ENCODE measurements at regions not wholly inside any gene's neighbourhood (a gene's known extent, or its start where the extent isn't known, plus 50 kb on each side); places are given as distances from the start of the nearest gene placed in this dataset.

DNA sequence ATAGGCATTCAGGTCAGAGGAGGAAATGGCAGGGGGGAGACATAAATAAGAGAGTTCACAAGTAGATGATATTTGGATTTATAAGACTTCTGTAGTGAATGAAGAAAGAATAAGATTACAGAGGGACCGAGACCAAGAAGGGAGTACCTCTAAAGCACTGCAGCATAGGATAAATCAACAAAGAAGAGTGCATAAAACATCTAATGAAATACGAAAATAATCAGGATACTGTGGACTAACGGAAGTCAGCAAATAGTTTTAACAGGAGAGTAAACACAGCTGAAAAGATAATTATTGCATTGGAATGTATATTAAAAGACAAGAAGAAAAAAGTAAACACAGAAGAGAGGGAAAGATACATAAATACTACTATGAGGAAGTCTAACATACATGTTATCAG lies 921.9 kb upstream of the PRMT6 start:
- H3K4me3 Mint-ChIP-seq, result no peak overlapping the region
- H2BK15ac ChIP-seq (ENCODE audit: low read depth, low read length), result no peak overlapping the region
- no peaks in the 10 kb centered on the region for H4K20me1 ChIP-seq (ENCODE audit: control insufficient read depth, insufficient read depth, insufficient read length)
- no peak overlapping the region for H3K4ac ChIP-seq (ENCODE audit: low read depth, low read length)
- H4K5ac ChIP-seq (ENCODE audit: insufficient read length, low read depth, low read length), result no peak overlapping the region
- no peaks in the 10 kb centered on the region for H3K36me3 Mint-ChIP-seq (ENCODE audit: insufficient read depth in 1 of 3, low read depth in 3 of 3)
- TF ChIP-seq, protein P1, sequence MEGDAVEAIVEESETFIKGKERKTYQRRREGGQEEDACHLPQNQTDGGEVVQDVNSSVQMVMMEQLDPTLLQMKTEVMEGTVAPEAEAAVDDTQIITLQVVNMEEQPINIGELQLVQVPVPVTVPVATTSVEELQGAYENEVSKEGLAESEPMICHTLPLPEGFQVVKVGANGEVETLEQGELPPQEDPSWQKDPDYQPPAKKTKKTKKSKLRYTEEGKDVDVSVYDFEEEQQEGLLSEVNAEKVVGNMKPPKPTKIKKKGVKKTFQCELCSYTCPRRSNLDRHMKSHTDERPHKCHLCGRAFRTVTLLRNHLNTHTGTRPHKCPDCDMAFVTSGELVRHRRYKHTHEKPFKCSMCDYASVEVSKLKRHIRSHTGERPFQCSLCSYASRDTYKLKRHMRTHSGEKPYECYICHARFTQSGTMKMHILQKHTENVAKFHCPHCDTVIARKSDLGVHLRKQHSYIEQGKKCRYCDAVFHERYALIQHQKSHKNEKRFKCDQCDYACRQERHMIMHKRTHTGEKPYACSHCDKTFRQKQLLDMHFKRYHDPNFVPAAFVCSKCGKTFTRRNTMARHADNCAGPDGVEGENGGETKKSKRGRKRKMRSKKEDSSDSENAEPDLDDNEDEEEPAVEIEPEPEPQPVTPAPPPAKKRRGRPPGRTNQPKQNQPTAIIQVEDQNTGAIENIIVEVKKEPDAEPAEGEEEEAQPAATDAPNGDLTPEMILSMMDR (conservative IDR thresholded peaks at IDR 0.05), result no peak
- no peak overlapping the region for H2BK5ac ChIP-seq (ENCODE audit: insufficient read length, low read length)
- H3K27me3 ChIP-seq (ENCODE audit: insufficient read depth, low read length), result no peaks in the 10 kb centered on the region
- no peak overlapping the region for H3K14ac ChIP-seq (ENCODE audit: insufficient read depth, low read length)
- H4K8ac ChIP-seq (replicated peaks; ENCODE audit: insufficient read length, low read depth, low read length), result no peak overlapping the region
- no peaks in the 10 kb centered on the region for H3K23me2 ChIP-seq (ENCODE audit: insufficient read length, low read depth, low read length, poor library complexity, severe bottlenecking)
- no peak overlapping the region for H2BK20ac ChIP-seq (ENCODE audit: low read depth, low read length, poor library complexity, severe bottlenecking)
- no peak overlapping the region for H2AK5ac ChIP-seq (ENCODE audit: insufficient read length, low read length)
- H3K27ac Mint-ChIP-seq, result no peak overlapping the region
- H3K79me1 ChIP-seq (ENCODE audit: insufficient read depth, low read depth, low read length, poor library complexity, severe bottlenecking), result no peaks in the 10 kb centered on the region
- H3K9ac ChIP-seq (ENCODE audit: extremely low read depth, insufficient read length, low read length), result no peak overlapping the region
- no peaks in the 10 kb centered on the region for H3K79me2 ChIP-seq (ENCODE audit: insufficient read depth, low read length)
- H3K23ac ChIP-seq (ENCODE audit: insufficient read length, low read depth, low read length), result no peak overlapping the region
- H4K91ac ChIP-seq (ENCODE audit: insufficient read length, low read depth, low read length), result no peak overlapping the region
- no peak overlapping the region for H3K56ac ChIP-seq (ENCODE audit: insufficient read length, low read depth, low read length)
- H3T11ph ChIP-seq (ENCODE audit: low read length), result no peak overlapping the region
- H3K9me3 ChIP-seq (ENCODE audit: control insufficient read depth, low read depth, low read length), result no peaks in the 10 kb centered on the region
- no peak overlapping the region for H3K4me2 ChIP-seq (ENCODE audit: insufficient read depth, insufficient read length, low read length)
- H2AFZ ChIP-seq (ENCODE audit: low read length), result no peak overlapping the region
- H3K27ac ChIP-seq (ENCODE audit: insufficient read length, low read depth, low read length), result no peak overlapping the region
- WGBS (ENCODE audit: extremely low coverage, insufficient read length, low lambda C conversion rate), result no CpG with 5 or more reads among the region's 3 CpGs
- no peaks in the 10 kb centered on the region for H3K9me3 Mint-ChIP-seq
- H2BK120ac ChIP-seq (ENCODE audit: low read depth, low read length, poor library complexity, severe bottlenecking), result no peak overlapping the region
- H3K18ac ChIP-seq (ENCODE audit: insufficient read length, low read depth, low read length), result no peak overlapping the region
- DNase-seq, result no peak
- H3K4me1 Mint-ChIP-seq, result no peaks in the 10 kb centered on the region
- no peak overlapping the region for H2BK12ac ChIP-seq (ENCODE audit: insufficient read length, low read depth, low read length)
- no peaks in the 10 kb centered on the region for H3K4me1 ChIP-seq (ENCODE audit: insufficient read depth, low read length)
- no peaks in the 10 kb centered on the region for H3K27me3 Mint-ChIP-seq (ENCODE audit: low read depth)

Measured in H9 (cell line).